GM21447 (cell line): ENCODE measurements at regions not wholly inside any gene's neighbourhood (a gene's known extent, or its start where the extent isn't known, plus 50 kb on each side); places are given as distances from the start of the nearest gene placed in this dataset.
"Not testable (repeated sequence)": the region's sequence is repeated elsewhere in the genome, so short reads cannot be mapped to it uniquely, and the experiment has no call there.

Source experiments
- ATAC-seq: cut with Tn5 transposase; IDR thresholded peaks from one replicate; pipeline ENCODE4 v1.9.1; 2021; ENCODE audit not compliant: unreplicated experiment

GRCh38 chr5:1598950-1599737 is 75.4 kb upstream of the LPCAT1 start:
- ATAC-seq = peak; percentile 27

GRCh38 chr5:1597093-1597473 is 73.3 kb upstream of the LPCAT1 start:
- not testable (repeated sequence) for ATAC-seq

GRCh38 chr5:1596462-1597092 is 72.8 kb upstream of the LPCAT1 start:
- ATAC-seq = not testable (repeated sequence)

- peak; percentile 81 for ATAC-seq
Measured at GRCh38 chr5:1594357-1595106, 70.8 kb upstream of the LPCAT1 start.

DNA sequence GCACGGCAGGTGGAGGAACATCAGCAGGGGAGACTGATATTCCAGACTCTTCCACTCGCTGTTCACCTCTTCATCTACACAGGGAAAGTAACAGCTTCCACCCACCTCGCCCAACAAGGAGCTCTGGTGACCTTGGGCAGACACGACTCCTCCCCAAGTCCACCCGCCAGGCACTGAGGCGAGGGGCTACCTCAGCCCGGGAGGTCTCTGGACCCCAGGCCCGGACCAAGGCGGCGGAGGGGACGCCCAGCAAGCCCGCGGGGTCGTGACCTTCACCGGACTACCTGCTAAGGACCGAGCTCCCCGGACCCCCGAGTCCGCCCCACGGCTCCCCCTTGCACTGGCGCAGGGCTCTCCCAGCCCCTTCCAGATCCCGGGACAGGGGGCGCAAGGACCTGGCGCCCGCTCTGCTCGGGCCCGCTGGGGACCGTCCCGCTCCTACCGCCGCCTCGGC is 70.2 kb upstream of the LPCAT1 start:
- ATAC-seq = peak; percentile 13

- not testable (repeated sequence) for ATAC-seq
Measured at GRCh38 chr5:1588071-1588694, 64.4 kb upstream of the LPCAT1 start.

GRCh38 chr5:1583081-1583875 is 59.5 kb upstream of the LPCAT1 start:
- ATAC-seq = not testable (repeated sequence)

GRCh38 chr5:1579389-1579788 is 55.6 kb upstream of the LPCAT1 start:
- ATAC-seq = not testable (repeated sequence)

DNA sequence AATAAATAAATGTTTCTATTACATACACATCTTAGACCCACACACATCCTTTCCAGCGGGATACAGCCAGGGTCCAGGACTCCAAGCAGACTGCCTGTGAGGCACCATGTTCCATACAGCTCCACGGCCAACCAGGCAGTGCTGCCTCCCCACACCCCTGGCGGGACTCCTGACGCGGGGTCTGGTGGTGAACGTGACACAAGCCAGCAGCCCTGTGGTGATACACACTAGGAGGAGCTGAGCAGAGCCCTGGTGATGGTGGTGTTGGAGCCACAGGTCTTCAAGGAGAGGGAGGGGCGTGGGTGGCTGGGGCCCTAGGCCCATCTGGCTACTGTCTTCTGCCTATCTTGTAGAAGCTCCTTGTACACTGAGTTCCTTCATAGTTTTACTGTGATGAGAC is 53.1 kb upstream of the LPCAT1 start:
- not testable (repeated sequence) for ATAC-seq

GRCh38 chr5:1575991-1576714 is 52.4 kb upstream of the LPCAT1 start:
- ATAC-seq = not testable (repeated sequence)

DNA sequence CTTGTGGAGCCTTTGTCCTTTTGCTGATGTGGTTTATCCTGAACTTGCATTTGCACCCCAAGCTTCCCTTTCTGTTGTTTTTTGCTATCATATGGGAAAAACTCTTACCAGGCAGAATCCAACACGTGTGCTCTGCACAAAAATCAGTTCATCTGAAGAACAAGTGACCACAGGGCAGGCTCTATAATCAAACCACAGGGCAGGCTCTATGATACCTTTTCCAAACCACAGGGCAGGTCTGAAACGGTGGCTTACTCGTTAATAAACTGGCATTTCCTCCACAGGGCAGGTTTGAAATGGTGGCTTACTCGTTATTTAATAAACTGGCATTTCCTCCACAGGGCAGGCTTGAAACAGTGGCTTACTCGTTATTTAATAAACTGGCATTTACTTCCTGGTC is 51.7 kb upstream of the LPCAT1 start:
- not testable (repeated sequence) for ATAC-seq

- not testable (repeated sequence) for ATAC-seq
Measured at GRCh38 chr5:1574023-1574318, 50.2 kb upstream of the LPCAT1 start.

GRCh38 chr5:1573217-1574022 is 49.7 kb upstream of the LPCAT1 start:
- ATAC-seq = not testable (repeated sequence)
